GM12878 (cell line): ENCODE measurements at regions not wholly inside any gene's neighbourhood (a gene's known extent, or its start where the extent isn't known, plus 50 kb on each side); places are given as distances from the start of the nearest gene placed in this dataset.

Experiments used
- ATAC-seq: fragments of 200-7000 bp; cut with Tn5 transposase; 3 replicates; pipeline ENCODE4 v1.9.1; 2020; ENCODE audit warnings: mild to moderate bottlenecking, moderate library complexity
- BruUV-seq: library from RNA; stranded (reverse); fragments of 400-500 nt; replicated peaks from 2 replicates; lab custom pipeline; 2021; lab: Mats Ljungman, UMichigan
- CTCF ChIA-PET: fragments of 300-600 bp; sonication (Branson Sonifier 250); formaldehyde crosslinking; extraction: SDS; loops from one replicate; lab custom pipeline; 2021; ENCODE audit warnings: inconsistent platforms; lab: Yijun Ruan, JAX
- POLR2A ChIA-PET: fragments of 350-600 bp; formaldehyde crosslinking; extraction: SDS; loops from one replicate; lab custom pipeline; 2021; ENCODE audit warnings: inconsistent platforms; lab: Charles Lee
- RAD21 ChIA-PET: fragments of 300-600 bp; sonication (Branson Sonifier 250); formaldehyde crosslinking; loops from one replicate; lab custom pipeline; 2023; ENCODE audit warnings: antibody characterized with exemption; ENCODE audit not compliant: unreplicated experiment; lab: Charles Lee
- SMC1A ChIA-PET: fragments of 300-600 bp; sonication (Branson Sonifier 250); formaldehyde crosslinking; loops from one replicate; lab custom pipeline; 2023; ENCODE audit not compliant: unreplicated experiment, uncharacterized antibody; lab: Charles Lee
- DNase-seq: peaks from one replicate; pipeline ENCODE4 v3.0.0-alpha.2; 2011; ENCODE audit warnings: low read depth, low spot score
- FAIRE-seq: peaks from 3 replicates; lab custom pipeline; 2011; peaks lifted over from hg19 to GRCh38; lab: Jason Lieb, UNC
- H2AFZ ChIP-seq: 2 replicates; pipeline ENCODE4 v1.6.0; 2011; ENCODE audit warnings: low read depth, low read length, control low read depth; ENCODE audit not compliant: control insufficient read depth
- H3K27ac ChIP-seq: 2 replicates; pipeline ENCODE4 v1.5.1; 2011; ENCODE audit warnings: control low read depth; ENCODE audit not compliant: control insufficient read depth, insufficient read depth
- H3K27me3 ChIP-seq, 2 experiments: replicated peaks in 1 of 2; 2 replicates each; pipeline versions ENCODE4 v1.6.0 to v1.6.1; 2011; ENCODE audit warnings: low read length in 1 of 2; ENCODE audit not compliant: control insufficient read depth in 2 of 2, insufficient read depth in 2 of 2
- H3K36me3 ChIP-seq, 2 experiments: 2 replicates each; pipeline ENCODE4 v1.5.1; 2011; ENCODE audit warnings: low read length in 1 of 2; ENCODE audit not compliant: control insufficient read depth in 2 of 2, insufficient read depth in 2 of 2
- H3K4me1 ChIP-seq: 2 replicates; pipeline ENCODE4 v1.6.1; 2011; ENCODE audit warnings: mild to moderate bottlenecking, low read length, moderate library complexity, mixed read lengths; ENCODE audit not compliant: control insufficient read depth, insufficient read depth
- H3K4me2 ChIP-seq: 2 replicates; pipeline ENCODE4 v1.6.0; 2011; ENCODE audit warnings: control low read depth; ENCODE audit not compliant: control insufficient read depth, insufficient read depth
- H3K4me3 ChIP-seq: fragments of 200-600 bp; sonication (generic); 2 replicates; pipeline ENCODE4 v1.5.1; 2016
- H3K79me2 ChIP-seq: 2 replicates; pipeline ENCODE4 v1.6.0; 2011; ENCODE audit warnings: low read length; ENCODE audit not compliant: control insufficient read depth, insufficient read depth
- H3K9ac ChIP-seq: 2 replicates; pipeline ENCODE4 v1.8.0; 2011; ENCODE audit warnings: low read length, control low read depth, mixed read lengths; ENCODE audit not compliant: control insufficient read depth, insufficient read depth
- H3K9me3 ChIP-seq: replicated peaks from 3 replicates; pipeline ENCODE4 v1.5.1; 2011; ENCODE audit warnings: mild to moderate bottlenecking, low read length; ENCODE audit not compliant: control insufficient read depth, insufficient read depth
- H4K20me1 ChIP-seq: 2 replicates; pipeline ENCODE4 v1.6.0; 2011; ENCODE audit not compliant: control insufficient read depth, insufficient read depth
- E4F1 ChIP-seq: fragments of 450-650 bp; IDR thresholded peaks from 2 replicates; pipeline ENCODE4 v1.6.1; 2018; ENCODE audit warnings: borderline replicate concordance, mild to moderate bottlenecking; ENCODE audit not compliant: partially characterized antibody
- HSF1 ChIP-seq: fragments of 150-350 bp; IDR thresholded peaks from 2 replicates; pipeline ENCODE4 v1.6.1; 2014; ENCODE audit warnings: mild to moderate bottlenecking, low read depth, low read length
- NFYB ChIP-seq: IDR thresholded peaks from 2 replicates; pipeline ENCODE4 v1.6.1; 2011; ENCODE audit warnings: low read depth, mild to moderate bottlenecking, low read length, improper control_type of control experiment, moderate library complexity; ENCODE audit not compliant: insufficient read depth
- RAD21 ChIP-seq: IDR thresholded peaks from 2 replicates; pipeline ENCODE4 v1.6.1; 2011; ENCODE audit warnings: mild to moderate bottlenecking, low read depth, low read length, moderate library complexity; ENCODE audit not compliant: insufficient read depth
- REST ChIP-seq: IDR thresholded peaks from 2 replicates; pipeline ENCODE4 v1.6.1; 2012; ENCODE audit warnings: mild to moderate bottlenecking, low read depth, low read length
- TBL1XR1 ChIP-seq: IDR thresholded peaks from 2 replicates; pipeline ENCODE4 v1.6.1; 2012; ENCODE audit warnings: low read depth, low read length, improper control_type of control experiment
- WGBS: methylation state at CpG from one replicate; pipeline ENCODE4 v1.1.6; 2016; ENCODE audit warnings: low lambda C conversion rate; ENCODE audit not compliant: insufficient replicate concordance, insufficient coverage; ENCODE audit errors: missing lambda C conversion rate; 5-methylcytosine and 5-hydroxymethylcytosine counted together
- in situ Hi-C: fragments of 300-500 bp; cut with MboI; formaldehyde crosslinking; loops from 9 replicates; pipeline ENCODE4 v1.14.3; 2018; ENCODE audit warnings: mixed read lengths
- intact Hi-C: fragments of 100-400 bp; cut with micrococcal nuclease; formaldehyde crosslinking; loops from one replicate; pipeline ENCODE4 v1.14.2; 2022; ENCODE audit not compliant: unreplicated experiment

GRCh38 chr9:16291921-16292320 is 578.5 kb downstream of the BNC2 start:
- RAD21 ChIA-PET = no interaction called here
- CTCF ChIA-PET = interaction anchor here (1.5 kb wide), 1 partner anchor 36 kb away, joined by 3 read pairs; no protein-coding TSS in a partner anchor
- Histone ChIP-seq H4K20me1 (no peaks in the 10 kb centered on the region), H3K9me3 (no peaks in the 10 kb centered on the region; the same call in 2 of the 3 replicates), H3K4me2 (no peak overlapping the region), H3K27me3 (no peaks in the 10 kb centered on the region), H3K4me1 (no peaks in the 10 kb centered on the region; the same call in 1 of the 2 replicates), H2AFZ (no peak overlapping the region), H3K27ac (no peak overlapping the region), H3K79me2 (no peaks in the 10 kb centered on the region), H3K4me3 (no peak overlapping the region), H3K9ac (no peak overlapping the region), H3K36me3 (no peaks in the 10 kb centered on the region)
- TF ChIP-seq NFYB (no peak), HSF1 (no peak), TBL1XR1 (no peak), RAD21 (no peak), REST (no peak), E4F1 (no peak)
- no peak for ATAC-seq
- POLR2A ChIA-PET = no interaction called here
- SMC1A ChIA-PET = no interaction called here
- WGBS = 8% methylated on average over 4 of the region's 4 CpGs
- in situ Hi-C loops (no loop called here), intact Hi-C loops (no loop called here)
- no TSS peak for BruUV-seq
- no peak for FAIRE-seq
- no peak for DNase-seq
